SK-N-MC (cell line): ENCODE measurements at regions not wholly inside any gene's neighbourhood (a gene's known extent, or its start where the extent isn't known, plus 50 kb on each side); places are given as distances from the start of the nearest gene placed in this dataset.

Source experiments
- EZH2 ChIP-seq: fragments of 200-600 bp; sonication (generic); IDR thresholded peaks from one replicate; pipeline ENCODE4 v1.6.1; 2017; ENCODE audit warnings: antibody characterized with exemption
- FOXP2 ChIP-seq: optimal IDR thresholded peaks from 2 replicates; pipeline ENCODE3; 2011; ENCODE audit warnings: mild to moderate bottlenecking, moderate library complexity; ENCODE audit not compliant: insufficient read depth; ENCODE audit errors: extremely low read length, control extremely low read depth
- POLR2AphosphoS5 ChIP-seq: IDR thresholded peaks from 2 replicates; pipeline ENCODE4 v1.6.1; 2012; ENCODE audit warnings: mild to moderate bottlenecking, low read depth, low read length, borderline replicate concordance

GRCh38 chr6:140160909-140161308 lies 786.5 kb upstream of the CITED2 start:
- TF ChIP-seq POLR2AphosphoS5 (no peak), EZH2 (no peak), FOXP2 (no peak)
